ENCODE measurements at regions not wholly inside any gene's neighbourhood (a gene's known extent, or its start where the extent isn't known, plus 50 kb on each side); places are given as distances from the start of the nearest gene placed in this dataset.

GRCh38 chr16:5449901-5450300 is 352.3 kb upstream of the EEF2KMT start:
- no peak for DNase-seq (ENCODE audit: insufficient read length, low spot score)
- FAIRE-seq, result no peak
- no peak for TF ChIP-seq POLR2A (IDR thresholded peaks at IDR 0.05; ENCODE audit: low read depth, low read length)

GRCh38 chr16:5448798-5449197 is 351.2 kb upstream of the EEF2KMT start:
- FAIRE-seq, result no peak
- DNase-seq (ENCODE audit: insufficient read length, low spot score), result no peak
- no peak for TF ChIP-seq POLR2A (IDR thresholded peaks at IDR 0.05; ENCODE audit: low read depth, low read length)

DNA sequence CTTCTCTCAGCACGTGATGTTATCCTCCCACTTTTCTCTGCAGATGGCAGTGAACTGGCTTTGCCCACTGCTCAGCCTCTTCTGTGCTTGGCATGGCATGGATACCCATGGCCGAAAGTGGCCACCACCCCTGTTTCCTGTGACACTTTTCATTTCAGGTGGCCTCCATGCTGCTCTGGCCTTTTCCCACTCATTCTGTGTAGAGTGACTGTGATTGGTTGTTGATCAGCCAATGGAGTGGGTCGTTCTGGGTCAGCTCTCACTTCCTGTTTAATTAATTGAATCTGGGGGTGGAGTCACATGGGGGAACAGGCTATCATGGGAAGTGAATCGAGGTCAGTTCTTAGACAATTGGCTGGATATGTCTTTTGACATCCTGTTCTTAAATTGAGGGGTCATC is 350.1 kb upstream of the EEF2KMT start:
- FAIRE-seq, result no peak
- no peak for TF ChIP-seq POLR2A (IDR thresholded peaks at IDR 0.05; ENCODE audit: low read depth, low read length)
- no peak for DNase-seq (ENCODE audit: insufficient read length, low spot score)

GRCh38 chr16:5446623-5447240 is 349.1 kb upstream of the EEF2KMT start:
- no peak for TF ChIP-seq POLR2A (IDR thresholded peaks at IDR 0.05; ENCODE audit: low read depth, low read length)
- DNase-seq (ENCODE audit: insufficient read length, low spot score) (no peak), FAIRE-seq (no peak)

DNA sequence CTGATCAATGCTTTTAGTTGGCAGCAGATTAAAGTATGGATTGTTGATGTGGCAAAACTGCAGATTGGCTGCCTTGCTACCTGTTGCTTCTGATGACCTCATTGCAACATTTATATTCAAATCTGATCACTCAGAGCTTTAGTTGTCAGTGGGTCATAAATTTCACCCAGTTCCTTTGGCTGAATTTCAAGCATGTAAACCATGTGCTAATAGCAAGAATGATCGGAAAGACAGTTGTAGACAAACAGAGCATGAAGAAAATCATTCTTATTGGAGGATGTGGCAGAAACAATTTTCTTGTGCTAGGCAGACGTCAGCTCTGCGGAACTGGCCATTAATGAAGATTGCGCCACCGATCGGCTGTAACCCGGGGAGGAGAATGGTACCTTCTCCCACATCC is 346.6 kb upstream of the EEF2KMT start:
- TF ChIP-seq POLR2A (IDR thresholded peaks at IDR 0.05; ENCODE audit: low read depth, low read length), result no peak
- DNase-seq (ENCODE audit: insufficient read length, low spot score), result no peak
- FAIRE-seq, result no peak

DNA sequence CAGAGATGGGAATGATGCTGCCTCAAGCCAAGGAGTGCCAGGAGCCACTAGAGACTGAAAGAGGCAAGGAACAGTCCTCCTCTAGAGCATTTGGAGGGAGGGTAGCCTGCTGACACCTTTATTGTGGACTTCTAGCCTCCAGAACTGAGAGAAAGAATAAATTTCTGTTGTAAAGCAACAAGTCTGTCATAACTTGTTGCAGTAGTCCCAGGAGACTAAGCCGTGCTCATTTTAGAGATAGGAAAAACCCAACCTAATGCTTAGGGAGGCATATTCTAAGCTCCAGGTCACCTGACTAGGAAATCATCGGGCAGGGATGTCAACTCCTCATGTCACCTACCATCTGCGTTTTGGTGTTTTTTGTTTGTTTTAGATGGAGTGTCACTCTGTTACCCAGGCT is 345.4 kb upstream of the EEF2KMT start:
- DNase-seq (ENCODE audit: insufficient read length, low spot score) (no peak), FAIRE-seq (no peak)
- TF ChIP-seq POLR2A (IDR thresholded peaks at IDR 0.05; ENCODE audit: low read depth, low read length), result no peak

DNA sequence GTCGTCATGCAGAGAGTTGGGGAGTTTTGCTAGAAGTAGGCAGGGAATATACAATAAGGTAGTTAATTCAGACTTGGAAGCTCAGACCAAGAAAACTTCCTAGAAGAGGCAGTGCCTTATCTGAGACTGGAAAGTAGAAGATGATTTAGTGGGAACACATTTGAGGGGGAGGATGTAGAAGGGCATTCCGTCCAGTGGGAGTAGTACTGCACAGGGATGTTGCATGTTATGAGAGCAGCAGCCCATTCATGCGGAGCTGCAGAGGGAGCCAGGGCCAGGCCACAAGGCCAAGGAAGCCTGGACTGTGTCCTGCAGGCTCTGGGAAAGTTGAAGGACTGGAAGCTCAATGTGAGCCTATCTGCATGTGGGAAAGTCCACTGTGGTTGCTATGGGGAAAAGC is 344.5 kb upstream of the EEF2KMT start:
- TF ChIP-seq POLR2A (IDR thresholded peaks at IDR 0.05; ENCODE audit: low read depth, low read length), result no peak
- DNase-seq (ENCODE audit: insufficient read length, low spot score), result no peak
- FAIRE-seq, result no peak

DNA sequence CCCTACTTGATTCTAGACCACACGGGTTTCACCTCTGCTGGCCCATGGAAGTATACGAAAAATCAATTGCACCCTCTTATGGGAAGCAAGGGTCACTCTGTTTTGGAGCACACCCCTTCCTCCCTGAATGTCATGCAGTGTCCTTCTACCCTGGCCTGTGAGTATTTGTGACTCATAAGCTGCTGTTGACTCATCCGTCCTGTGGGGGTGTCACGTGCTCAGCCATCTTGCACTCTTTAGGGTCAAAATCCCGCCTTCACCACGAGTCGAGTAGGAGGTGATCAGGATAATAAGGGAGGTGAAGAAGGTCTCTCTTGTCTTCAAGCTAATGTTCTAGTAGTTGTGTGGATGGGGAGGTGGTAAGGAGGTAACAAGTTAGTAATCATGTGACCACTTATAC is 341.0 kb upstream of the EEF2KMT start:
- peak; percentile 17 for DNase-seq (ENCODE audit: insufficient read length, low spot score)
- TF ChIP-seq POLR2A (IDR thresholded peaks at IDR 0.05; ENCODE audit: low read depth, low read length), result no peak
- FAIRE-seq, result no peak

DNA sequence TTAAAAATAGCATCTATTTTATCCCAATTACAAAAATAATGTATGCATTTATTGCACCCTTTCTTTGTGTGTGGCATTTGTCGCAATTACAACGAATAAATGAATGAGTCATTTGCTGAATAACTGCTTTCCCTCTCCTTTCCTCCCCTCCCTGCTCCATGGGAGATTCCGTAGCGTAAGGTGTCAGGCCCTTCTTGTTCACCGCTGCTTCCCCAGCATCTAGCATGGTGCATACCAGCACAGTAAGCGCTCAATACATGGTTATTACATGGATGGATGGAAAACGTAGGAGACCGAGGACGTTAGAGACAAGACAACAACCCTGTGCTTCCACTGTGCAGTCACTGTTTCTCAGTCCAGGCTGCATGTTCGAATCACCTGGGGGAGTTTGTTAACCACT is 336.0 kb upstream of the EEF2KMT start:
- DNase-seq (ENCODE audit: insufficient read length, low spot score) (no peak), FAIRE-seq (no peak)
- TF ChIP-seq POLR2A (IDR thresholded peaks at IDR 0.05; ENCODE audit: low read depth, low read length), result no peak

- no peak for FAIRE-seq
- TF ChIP-seq POLR2A (IDR thresholded peaks at IDR 0.05; ENCODE audit: low read depth, low read length), result no peak
- DNase-seq (ENCODE audit: insufficient read length, low spot score), result no peak
These were observed 334.6 kb upstream of the EEF2KMT start for GRCh38 chr16:5432166-5432565.

- no peak for FAIRE-seq
- TF ChIP-seq POLR2A (IDR thresholded peaks at IDR 0.05; ENCODE audit: low read depth, low read length), result no peak
- no peak for DNase-seq (ENCODE audit: insufficient read length, low spot score)
These were observed 333.0 kb upstream of the EEF2KMT start for GRCh38 chr16:5430598-5430997.

DNA sequence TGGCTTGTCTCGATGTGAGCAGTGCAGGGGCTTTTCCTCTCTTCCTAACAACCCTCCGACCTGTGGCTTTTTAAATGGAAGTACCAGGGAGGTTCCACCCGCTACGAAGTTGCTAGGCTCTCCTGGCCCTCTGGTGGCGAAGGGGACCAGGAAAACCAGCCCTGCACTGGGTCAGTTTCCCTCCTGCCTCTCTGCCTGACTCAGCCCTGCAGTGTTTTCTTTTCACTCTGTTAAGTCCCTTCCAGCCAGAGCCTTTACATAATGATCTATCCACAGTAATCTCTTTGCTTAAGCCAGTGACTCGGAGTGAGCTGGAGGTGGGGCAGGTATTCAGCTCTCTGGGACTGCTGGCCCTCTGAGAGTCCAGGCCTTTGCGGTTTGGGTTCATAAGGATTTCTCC is 331.3 kb upstream of the EEF2KMT start:
- FAIRE-seq (no peak), DNase-seq (ENCODE audit: insufficient read length, low spot score) (peak; percentile 11)
- no peak for TF ChIP-seq POLR2A (IDR thresholded peaks at IDR 0.05; ENCODE audit: low read depth, low read length)

DNA sequence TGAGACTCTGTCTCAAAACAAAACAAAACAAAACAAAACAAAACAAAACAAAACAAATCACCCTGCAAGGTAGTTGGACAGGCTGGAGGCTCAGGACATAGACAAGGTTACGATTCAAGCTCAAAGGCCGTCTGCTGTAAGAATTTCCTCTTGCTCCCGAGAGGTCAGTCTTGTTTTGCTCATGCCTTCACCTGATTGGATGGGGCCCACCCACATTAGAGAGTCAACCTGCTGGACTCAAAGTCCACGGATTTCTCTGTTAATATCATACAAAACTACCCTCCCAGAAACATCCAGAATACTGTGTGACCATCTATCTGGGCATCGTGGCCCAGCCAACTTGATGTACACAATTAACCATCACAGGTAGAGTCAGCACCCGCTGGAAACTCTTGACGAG is 330.0 kb upstream of the EEF2KMT start:
- no peak for DNase-seq (ENCODE audit: insufficient read length, low spot score)
- FAIRE-seq, result no peak
- TF ChIP-seq POLR2A (IDR thresholded peaks at IDR 0.05; ENCODE audit: low read depth, low read length), result no peak

DNA sequence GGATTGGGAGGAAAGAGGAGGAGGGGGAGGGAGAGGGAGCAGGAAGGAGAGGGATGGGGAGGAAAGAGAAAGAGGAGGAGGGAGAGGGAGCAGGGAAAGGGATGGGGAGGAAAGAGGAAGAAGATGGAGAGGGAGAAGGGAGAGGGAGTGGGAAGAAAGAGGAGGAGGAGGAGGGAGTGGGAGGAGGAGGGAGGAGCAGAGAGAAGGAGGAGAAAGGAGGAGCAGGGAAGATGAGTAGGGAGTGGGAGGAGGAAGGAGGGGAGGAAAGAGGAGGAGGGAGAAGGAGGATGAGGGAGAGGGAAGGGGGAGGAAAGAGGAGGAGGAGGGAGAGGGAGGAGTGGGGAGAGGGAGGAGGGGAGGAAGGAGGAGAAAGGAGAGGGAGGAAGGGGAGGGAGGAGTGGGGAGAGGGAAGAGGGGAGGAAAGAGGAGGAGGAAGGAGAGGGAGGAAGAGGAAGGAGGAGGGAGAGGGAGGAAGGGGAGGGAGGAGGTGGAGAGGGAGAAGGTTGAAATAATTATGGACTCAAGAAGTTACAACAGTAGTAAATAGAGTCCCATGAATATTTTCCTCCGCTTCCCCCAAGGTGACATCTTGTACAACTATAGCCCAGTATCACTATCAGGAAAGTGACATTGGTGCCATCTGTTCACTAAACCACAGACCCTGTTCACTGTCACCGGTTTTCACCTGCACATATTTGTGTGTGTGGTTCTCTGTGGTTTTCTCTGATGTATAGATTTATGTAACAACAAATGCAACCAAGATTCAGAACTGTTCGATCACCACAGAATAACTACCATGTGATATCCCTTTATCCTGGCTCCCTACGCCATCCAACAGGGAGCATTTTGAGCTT is 325.3 kb upstream of the EEF2KMT start:
- DNase-seq (ENCODE audit: insufficient read length, low spot score) (no peak), FAIRE-seq (no peak)

DNA sequence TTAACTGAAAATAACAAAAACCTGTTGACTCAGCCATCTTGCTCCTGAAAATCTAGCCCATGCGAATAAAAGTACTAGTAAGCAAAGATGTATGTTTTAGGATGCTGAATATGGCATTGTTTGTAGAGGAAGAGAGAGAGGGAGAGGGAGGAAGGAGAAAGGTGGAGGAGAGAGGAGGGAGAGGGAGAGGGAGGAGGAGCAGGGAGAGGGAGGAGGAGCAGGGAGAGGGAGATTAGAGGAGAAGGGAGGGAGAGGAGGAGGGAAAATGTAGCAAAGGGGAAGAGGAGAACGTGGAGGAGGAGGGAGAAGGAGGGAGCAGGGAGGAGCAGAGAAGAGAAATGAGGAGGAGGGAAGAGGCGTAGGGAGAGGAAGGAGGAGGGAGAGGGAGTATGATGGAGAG is 324.5 kb upstream of the EEF2KMT start:
- TF ChIP-seq POLR2A (IDR thresholded peaks at IDR 0.05; ENCODE audit: low read depth, low read length), result no peak
- DNase-seq (ENCODE audit: insufficient read length, low spot score) (no peak), FAIRE-seq (no peak)

More for the DNA sequence above, 325.3 kb upstream of the EEF2KMT start:
- no peak for TF ChIP-seq POLR2A (IDR thresholded peaks at IDR 0.05; ENCODE audit: low read depth, low read length)

Measured in H54 (cell line).